IMR-90 (cell line): ENCODE measurements at regions not wholly inside any gene's neighbourhood (a gene's known extent, or its start where the extent isn't known, plus 50 kb on each side); places are given as distances from the start of the nearest gene placed in this dataset.

Source experiments
- ATAC-seq: fragments of 200-7000 bp; cut with Tn5 transposase; 2 replicates; pipeline ENCODE4 v1.9.1; 2020; ENCODE audit warnings: low read depth, mild to moderate bottlenecking, moderate library complexity
- BruUV-seq: library from RNA; stranded (reverse); fragments of 400-500 nt; replicated peaks from 2 replicates; lab custom pipeline; 2021; lab: Mats Ljungman, UMichigan
- CTCF ChIA-PET: fragments of 300-600 bp; formaldehyde crosslinking; extraction: SDS; loops from one replicate; lab custom pipeline; 2021; ENCODE audit warnings: antibody characterized with exemption; lab: Yijun Ruan, JAX
- POLR2A ChIA-PET: fragments of 300-600 bp; sonication (Branson Sonifier 250); formaldehyde crosslinking; loops from one replicate; lab custom pipeline; 2022; ENCODE audit warnings: antibody characterized with exemption; ENCODE audit not compliant: unreplicated experiment; lab: Charles Lee
- DNase-seq: peaks from one replicate; pipeline ENCODE4 v3.0.0; 2013
- H2AFZ ChIP-seq: replicated peaks from 2 replicates; pipeline ENCODE3; 2013; ENCODE audit warnings: low read length, mild to moderate bottlenecking; ENCODE audit not compliant: poor library complexity
- H2AK5ac ChIP-seq: 2 replicates; pipeline ENCODE4 v1.6.1; 2013; ENCODE audit warnings: low read depth, low read length, inconsistent platforms
- H2AK9ac ChIP-seq: replicated peaks from 2 replicates; pipeline ENCODE3; 2013; ENCODE audit warnings: mild to moderate bottlenecking, low read depth, low read length, moderate library complexity; ENCODE audit not compliant: poor library complexity
- H2BK120ac ChIP-seq: 2 replicates; pipeline ENCODE4 v1.6.1; 2013; ENCODE audit warnings: low read depth, low read length, inconsistent platforms
- H2BK15ac ChIP-seq: 3 replicates; pipeline ENCODE4 v1.6.1; 2013; ENCODE audit warnings: low read depth, low read length, inconsistent platforms
- H2BK20ac ChIP-seq: 2 replicates; pipeline ENCODE4 v1.6.1; 2013; ENCODE audit warnings: low read depth, mild to moderate bottlenecking, inconsistent platforms, low read length, moderate library complexity
- H2BK5ac ChIP-seq: 2 replicates; pipeline ENCODE4 v1.6.1; 2013; ENCODE audit warnings: mild to moderate bottlenecking, low read depth, low read length, inconsistent platforms; ENCODE audit not compliant: poor library complexity, severe bottlenecking
- H3K14ac ChIP-seq: replicated peaks from 2 replicates; pipeline ENCODE4 v1.6.1; 2013; ENCODE audit warnings: low read depth, low read length, inconsistent platforms
- H3K18ac ChIP-seq: 2 replicates; pipeline ENCODE4 v1.6.1; 2013; ENCODE audit warnings: low read depth, low read length, control low read depth
- H3K23ac ChIP-seq: 2 replicates; pipeline ENCODE4 v1.6.1; 2013; ENCODE audit warnings: low read depth, low read length, inconsistent platforms
- H3K27ac ChIP-seq: 2 replicates; pipeline ENCODE4 v1.5.1; 2013; ENCODE audit warnings: mild to moderate bottlenecking, control low read depth, low read length; ENCODE audit not compliant: insufficient read depth
- H3K27me3 ChIP-seq: 2 replicates; pipeline ENCODE4 v1.6.1; 2013; ENCODE audit warnings: low read length; ENCODE audit not compliant: control insufficient read depth, insufficient read depth
- H3K36me3 ChIP-seq: 2 replicates; pipeline ENCODE4 v1.6.1; 2013; ENCODE audit warnings: low read length, mixed read lengths; ENCODE audit not compliant: control insufficient read depth, insufficient read depth
- H3K4ac ChIP-seq: 2 replicates; pipeline ENCODE4 v1.6.1; 2013; ENCODE audit warnings: low read depth, low read length, inconsistent platforms
- H3K4me1 ChIP-seq: 2 replicates; pipeline ENCODE4 v1.6.1; 2013; ENCODE audit warnings: low read length, mixed read lengths; ENCODE audit not compliant: control insufficient read depth, insufficient read depth
- H3K4me2 ChIP-seq: 2 replicates; pipeline ENCODE4 v1.6.1; 2013; ENCODE audit warnings: low read depth, mild to moderate bottlenecking, control low read depth, low read length, moderate library complexity
- H3K4me3 ChIP-seq: 2 replicates; pipeline ENCODE4 v1.5.1; 2013; ENCODE audit warnings: low read depth, mild to moderate bottlenecking, control low read depth, low read length, moderate library complexity; ENCODE audit not compliant: insufficient read depth
- H3K56ac ChIP-seq: 2 replicates; pipeline ENCODE4 v1.6.1; 2013; ENCODE audit warnings: low read length, inconsistent platforms; ENCODE audit not compliant: insufficient read depth; ENCODE audit errors: extremely low read depth
- H3K79me1 ChIP-seq, 2 experiments: 2 replicates each; pipeline ENCODE4 v1.6.1; 2013; ENCODE audit warnings: low read length in 2 of 2, inconsistent platforms in 1 of 2, low read depth in 1 of 2
- H3K9ac ChIP-seq: 2 replicates; pipeline ENCODE4 v1.6.1; 2013; ENCODE audit warnings: low read depth, low read length, control low read depth
- H3K9me1 ChIP-seq: 2 replicates; pipeline ENCODE4 v1.6.1; 2013; ENCODE audit warnings: low read length, inconsistent platforms; ENCODE audit not compliant: insufficient read depth
- H3K9me3 ChIP-seq: 2 replicates; pipeline ENCODE4 v1.6.1; 2013; ENCODE audit warnings: low read length; ENCODE audit not compliant: control insufficient read depth, insufficient read depth
- H4K20me1 ChIP-seq: 2 replicates; pipeline ENCODE4 v1.6.1; 2013; ENCODE audit warnings: low read length, inconsistent platforms; ENCODE audit not compliant: insufficient read depth
- H4K5ac ChIP-seq: 2 replicates; pipeline ENCODE4 v1.6.1; 2013; ENCODE audit warnings: mild to moderate bottlenecking, low read depth, low read length, control low read depth
- H4K8ac ChIP-seq, 2 experiments: 2 replicates each; pipeline ENCODE4 v1.6.1; 2013; ENCODE audit warnings: low read depth in 2 of 2, low read length in 2 of 2, control low read depth in 1 of 2, inconsistent platforms in 1 of 2
- H4K91ac ChIP-seq: 2 replicates; pipeline ENCODE4 v1.6.1; 2013; ENCODE audit warnings: low read depth, low read length, inconsistent platforms; ENCODE audit not compliant: insufficient read depth
- BHLHE40 ChIP-seq: fragments of 150-350 bp; IDR thresholded peaks from 2 replicates; pipeline ENCODE4 v1.6.1; 2016; ENCODE audit warnings: mild to moderate bottlenecking, low read depth, low read length
- CEBPB ChIP-seq: IDR thresholded peaks from 2 replicates; pipeline ENCODE4 v1.6.1; 2012; ENCODE audit warnings: low read depth, low read length, improper control_type of control experiment
- CHD1 ChIP-seq: IDR thresholded peaks from 2 replicates; pipeline ENCODE4 v1.6.1; 2012; ENCODE audit warnings: low read depth, low read length, improper control_type of control experiment
- CTCF ChIP-seq: conservative IDR thresholded peaks from 2 replicates; pipeline ENCODE4 v1.5.1; 2012; ENCODE audit warnings: mild to moderate bottlenecking, low read depth, low read length, improper control_type of control experiment
- FOS ChIP-seq: fragments of 150-350 bp; IDR thresholded peaks from 2 replicates; pipeline ENCODE4 v1.6.1; 2016; ENCODE audit warnings: low read depth, low read length
- MAFK ChIP-seq: IDR thresholded peaks from 2 replicates; pipeline ENCODE4 v1.6.1; 2012; ENCODE audit warnings: low read depth, low read length, improper control_type of control experiment
- MAZ ChIP-seq: IDR thresholded peaks from 2 replicates; pipeline ENCODE4 v1.6.1; 2012; ENCODE audit warnings: low read depth, mild to moderate bottlenecking, low read length, improper control_type of control experiment, moderate library complexity, borderline replicate concordance
- MXI1 ChIP-seq: IDR thresholded peaks from 2 replicates; pipeline ENCODE4 v1.6.1; 2012; ENCODE audit warnings: low read depth, mild to moderate bottlenecking, low read length, moderate library complexity, borderline replicate concordance
- NFE2L2 ChIP-seq: fragments of 150-350 bp; IDR thresholded peaks from 2 replicates; pipeline ENCODE4 v1.6.1; 2016; ENCODE audit warnings: low read depth, mild to moderate bottlenecking, low read length
- POLR2A ChIP-seq: IDR thresholded peaks from 2 replicates; pipeline ENCODE4 v1.6.1; 2012; ENCODE audit warnings: mild to moderate bottlenecking, low read depth, low read length
- RAD21 ChIP-seq: IDR thresholded peaks from 2 replicates; pipeline ENCODE4 v1.6.1; 2012; ENCODE audit warnings: low read length, improper control_type of control experiment
- RCOR1 ChIP-seq: IDR thresholded peaks from 2 replicates; pipeline ENCODE4 v1.6.1; 2012; ENCODE audit warnings: mild to moderate bottlenecking, low read length, improper control_type of control experiment; ENCODE audit not compliant: insufficient replicate concordance
- RFX5 ChIP-seq: IDR thresholded peaks from 2 replicates; pipeline ENCODE4 v1.8.0; 2012; ENCODE audit warnings: low read depth, mild to moderate bottlenecking, low read length, moderate library complexity
- SMC3 ChIP-seq: fragments of 150-350 bp; IDR thresholded peaks from 2 replicates; pipeline ENCODE4 v1.6.1; 2016; ENCODE audit warnings: low read depth, mild to moderate bottlenecking, antibody characterized with exemption, low read length, moderate library complexity
- WGBS, 2 experiments: methylation state at CpG; one replicate each; pipeline versions ENCODE4 v1.1.5 to v1.1.7; 2013; ENCODE audit warnings: missing lambda C conversion rate in 2 of 2; ENCODE audit not compliant: insufficient read length in 1 of 2; ENCODE audit errors: extremely low coverage in 2 of 2; 5-methylcytosine and 5-hydroxymethylcytosine counted together
- dilution Hi-C: fragments of 300-500 bp; cut with HindIII; formaldehyde crosslinking; loops from one replicate; pipeline ENCODE4 v1.14.3; 2018; ENCODE audit warnings: low sequenced_read_pairs; ENCODE audit not compliant: unreplicated experiment
- in situ Hi-C: fragments of 300-500 bp; cut with MboI; formaldehyde crosslinking; loops from 3 replicates; pipeline ENCODE4 v1.14.3; 2019; ENCODE audit warnings: low sequenced_read_pairs, inconsistent platforms, mixed read lengths
- intact Hi-C: fragments of 100-400 bp; cut with micrococcal nuclease; formaldehyde crosslinking; loops from 2 replicates; pipeline ENCODE4 v1.10.0; 2022
- TF ChIP-seq, protein P1 (sequence below): fragments of 150-350 bp; IDR thresholded peaks from 2 replicates; pipeline ENCODE4 v1.6.1; 2016; ENCODE audit warnings: low read depth, mild to moderate bottlenecking, low read length, moderate library complexity, borderline replicate concordance
- TF ChIP-seq, protein P2 (sequence below): fragments of 150-350 bp; IDR thresholded peaks from 2 replicates; pipeline ENCODE4 v1.6.1; 2017; ENCODE audit warnings: mild to moderate bottlenecking, antibody characterized with exemption, low read length, low read depth

DNA sequence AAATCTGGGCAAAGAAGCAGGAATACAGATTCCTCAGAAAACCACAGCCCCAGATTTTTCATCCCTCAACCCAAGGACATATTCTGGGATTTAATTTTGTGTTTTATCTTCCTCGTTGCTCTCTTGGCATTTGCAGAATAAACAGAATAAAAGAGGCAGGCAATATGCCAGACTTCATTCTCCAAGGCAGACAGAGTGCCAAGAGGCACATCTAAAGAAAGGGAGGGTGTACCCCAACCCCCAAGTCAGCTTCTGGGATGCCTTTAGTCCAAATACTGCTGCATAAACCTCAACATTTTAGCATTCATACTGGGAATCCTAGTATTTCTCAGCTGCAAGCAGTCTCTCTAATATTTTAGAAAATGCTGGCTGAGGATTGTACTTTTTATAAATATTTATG, 629.2 kb downstream of the KLHL13 start:
- H2BK120ac ChIP-seq, result no peak overlapping the region
- H2BK20ac ChIP-seq, result no peak overlapping the region
- no peak overlapping the region for H3K23ac ChIP-seq
- no peaks in the 10 kb centered on the region for H3K4me1 ChIP-seq
- H3K9me3 ChIP-seq, result no peaks in the 10 kb centered on the region
- no peak overlapping the region for H2AK9ac ChIP-seq
- ATAC-seq, result no peak
- dilution Hi-C loops (no loop called here), intact Hi-C loops (no loop called here), in situ Hi-C loops (no loop called here)
- no peak overlapping the region for H4K8ac ChIP-seq
- DNase-seq, result no peak
- no peak overlapping the region for H4K5ac ChIP-seq
- H3K4me3 ChIP-seq, result no peak overlapping the region
- no peaks in the 10 kb centered on the region for H3K27me3 ChIP-seq
- H2AFZ ChIP-seq, result no peak overlapping the region
- no peak overlapping the region for H3K18ac ChIP-seq
- no peak overlapping the region for H3K4me2 ChIP-seq
- no peak overlapping the region for H3K14ac ChIP-seq
- TF ChIP-seq MAZ (no peak), RFX5 (no peak), CEBPB (no peak), CTCF (no peak), CHD1 (no peak), MXI1 (no peak), BHLHE40 (no peak), NFE2L2 (no peak), RCOR1 (no peak), FOS (no peak), POLR2A (no peak), SMC3 (no peak), RAD21 (no peak), MAFK (no peak)
- TF ChIP-seq, protein P1, sequence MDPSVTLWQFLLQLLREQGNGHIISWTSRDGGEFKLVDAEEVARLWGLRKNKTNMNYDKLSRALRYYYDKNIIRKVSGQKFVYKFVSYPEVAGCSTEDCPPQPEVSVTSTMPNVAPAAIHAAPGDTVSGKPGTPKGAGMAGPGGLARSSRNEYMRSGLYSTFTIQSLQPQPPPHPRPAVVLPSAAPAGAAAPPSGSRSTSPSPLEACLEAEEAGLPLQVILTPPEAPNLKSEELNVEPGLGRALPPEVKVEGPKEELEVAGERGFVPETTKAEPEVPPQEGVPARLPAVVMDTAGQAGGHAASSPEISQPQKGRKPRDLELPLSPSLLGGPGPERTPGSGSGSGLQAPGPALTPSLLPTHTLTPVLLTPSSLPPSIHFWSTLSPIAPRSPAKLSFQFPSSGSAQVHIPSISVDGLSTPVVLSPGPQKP, result no peak
- TF ChIP-seq, protein P2, sequence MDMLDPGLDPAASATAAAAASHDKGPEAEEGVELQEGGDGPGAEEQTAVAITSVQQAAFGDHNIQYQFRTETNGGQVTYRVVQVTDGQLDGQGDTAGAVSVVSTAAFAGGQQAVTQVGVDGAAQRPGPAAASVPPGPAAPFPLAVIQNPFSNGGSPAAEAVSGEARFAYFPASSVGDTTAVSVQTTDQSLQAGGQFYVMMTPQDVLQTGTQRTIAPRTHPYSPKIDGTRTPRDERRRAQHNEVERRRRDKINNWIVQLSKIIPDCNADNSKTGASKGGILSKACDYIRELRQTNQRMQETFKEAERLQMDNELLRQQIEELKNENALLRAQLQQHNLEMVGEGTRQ, result no peak
- no peak overlapping the region for H3K4ac ChIP-seq
- no CpG with 5 or more reads among the region's 1 CpG for WGBS, 2 experiments
- H4K91ac ChIP-seq, result no peak overlapping the region
- H3K9me1 ChIP-seq, result no peaks in the 10 kb centered on the region
- H3K56ac ChIP-seq, result no peak overlapping the region
- no peak overlapping the region for H3K9ac ChIP-seq
- no peaks in the 10 kb centered on the region for H4K20me1 ChIP-seq
- H2AK5ac ChIP-seq, result no peak overlapping the region
- no peak overlapping the region for H3K27ac ChIP-seq
- no peak overlapping the region for H2BK5ac ChIP-seq
- CTCF ChIA-PET, result no interaction called here
- H3K79me1 ChIP-seq, result no peaks in the 10 kb centered on the region
- H3K36me3 ChIP-seq, result no peaks in the 10 kb centered on the region
- POLR2A ChIA-PET, result no interaction called here
- no TSS peak for BruUV-seq
- no peak overlapping the region for H2BK15ac ChIP-seq
